H9 (cell line): ENCODE measurements at regions not wholly inside any gene's neighbourhood (a gene's known extent, or its start where the extent isn't known, plus 50 kb on each side); places are given as distances from the start of the nearest gene placed in this dataset.

Experiments used
- DNase-seq: peaks from one replicate; pipeline ENCODE4 v3.0.0-alpha.2; 2017
- H2AFZ ChIP-seq: one replicate; pipeline ENCODE4 v1.6.1; 2013; ENCODE audit warnings: mild to moderate bottlenecking, low read length, control low read depth, moderate library complexity
- H2AK5ac ChIP-seq: 2 replicates; pipeline ENCODE4 v1.6.1; 2013; ENCODE audit warnings: low read length, control low read depth, mixed read lengths; ENCODE audit not compliant: insufficient read length
- H2BK120ac ChIP-seq: one replicate; pipeline ENCODE4 v1.6.1; 2013; ENCODE audit warnings: low read depth, mild to moderate bottlenecking, low read length, control low read depth, inconsistent platforms; ENCODE audit not compliant: poor library complexity, severe bottlenecking
- H2BK12ac ChIP-seq: 2 replicates; pipeline ENCODE4 v1.6.1; 2013; ENCODE audit warnings: low read length, control low read depth, mixed read lengths, low read depth; ENCODE audit not compliant: insufficient read length
- H2BK15ac ChIP-seq: 2 replicates; pipeline ENCODE4 v1.6.1; 2013; ENCODE audit warnings: low read depth, low read length, control low read depth
- H2BK20ac ChIP-seq: one replicate; pipeline ENCODE4 v1.6.1; 2013; ENCODE audit warnings: low read depth, mild to moderate bottlenecking, low read length, control low read depth, inconsistent platforms; ENCODE audit not compliant: poor library complexity, severe bottlenecking
- H2BK5ac ChIP-seq: 2 replicates; pipeline ENCODE4 v1.6.1; 2013; ENCODE audit warnings: low read length, control low read depth, mixed read lengths; ENCODE audit not compliant: insufficient read length
- H3K14ac ChIP-seq: 2 replicates; pipeline ENCODE4 v1.6.1; 2013; ENCODE audit warnings: low read length, control low read depth; ENCODE audit not compliant: insufficient read depth
- H3K18ac ChIP-seq: 2 replicates; pipeline ENCODE4 v1.6.1; 2013; ENCODE audit warnings: low read depth, mild to moderate bottlenecking, mixed read lengths, low read length, control low read depth; ENCODE audit not compliant: insufficient read length
- H3K23ac ChIP-seq: 2 replicates; pipeline ENCODE4 v1.6.1; 2013; ENCODE audit warnings: low read length, control low read depth, mixed read lengths, low read depth; ENCODE audit not compliant: insufficient read length
- H3K23me2 ChIP-seq: 2 replicates; pipeline ENCODE4 v1.6.1; 2013; ENCODE audit warnings: low read depth, mild to moderate bottlenecking, mixed read lengths, low read length, control low read depth; ENCODE audit not compliant: insufficient read length, poor library complexity, severe bottlenecking
- H3K27ac ChIP-seq: 2 replicates; pipeline ENCODE4 v1.5.1; 2013; ENCODE audit warnings: low read length, control low read depth, mixed read lengths, low read depth; ENCODE audit not compliant: insufficient read length
- H3K27me3 ChIP-seq: 2 replicates; pipeline ENCODE4 v1.6.1; 2013; ENCODE audit warnings: low read length, control low read depth, inconsistent platforms; ENCODE audit not compliant: insufficient read depth
- H3K4ac ChIP-seq: 2 replicates; pipeline ENCODE4 v1.6.1; 2013; ENCODE audit warnings: low read depth, mild to moderate bottlenecking, control low read depth, inconsistent platforms, low read length, moderate library complexity
- H3K4me1 ChIP-seq: 2 replicates; pipeline ENCODE4 v1.6.1; 2013; ENCODE audit warnings: low read length, control low read depth, inconsistent platforms; ENCODE audit not compliant: insufficient read depth
- H3K4me2 ChIP-seq: 2 replicates; pipeline ENCODE4 v1.6.1; 2013; ENCODE audit warnings: low read length, control low read depth, mixed read lengths; ENCODE audit not compliant: insufficient read length, insufficient read depth
- H3K56ac ChIP-seq: 2 replicates; pipeline ENCODE4 v1.6.1; 2013; ENCODE audit warnings: low read depth, mild to moderate bottlenecking, mixed read lengths, low read length, control low read depth; ENCODE audit not compliant: insufficient read length
- H3K79me1 ChIP-seq: 2 replicates; pipeline ENCODE4 v1.6.1; 2013; ENCODE audit warnings: low read depth, mild to moderate bottlenecking, moderate library complexity, low read length, control low read depth, inconsistent platforms; ENCODE audit not compliant: insufficient read depth, poor library complexity, severe bottlenecking
- H3K79me2 ChIP-seq: 2 replicates; pipeline ENCODE4 v1.6.1; 2013; ENCODE audit warnings: low read length, control low read depth, inconsistent platforms; ENCODE audit not compliant: insufficient read depth
- H3K9ac ChIP-seq: 2 replicates; pipeline ENCODE4 v1.6.1; 2013; ENCODE audit warnings: low read length, control low read depth, mixed read lengths; ENCODE audit not compliant: insufficient read length; ENCODE audit errors: extremely low read depth
- H3K9me3 ChIP-seq: one replicate; pipeline ENCODE4 v1.6.1; 2013; ENCODE audit warnings: low read depth, low read length, inconsistent platforms; ENCODE audit not compliant: control insufficient read depth
- H3T11ph ChIP-seq: one replicate; pipeline ENCODE4 v1.6.1; 2013; ENCODE audit warnings: mild to moderate bottlenecking, low read length, control low read depth, inconsistent platforms
- H4K20me1 ChIP-seq: one replicate; pipeline ENCODE4 v1.6.1; 2013; ENCODE audit not compliant: control insufficient read depth, insufficient read length, insufficient read depth
- H4K5ac ChIP-seq: 2 replicates; pipeline ENCODE4 v1.6.1; 2013; ENCODE audit warnings: low read depth, mild to moderate bottlenecking, mixed read lengths, low read length, control low read depth; ENCODE audit not compliant: insufficient read length
- H4K8ac ChIP-seq: replicated peaks from 2 replicates; pipeline ENCODE4 v1.6.1; 2013; ENCODE audit warnings: low read length, control low read depth, mixed read lengths, low read depth; ENCODE audit not compliant: insufficient read length
- H4K91ac ChIP-seq: 2 replicates; pipeline ENCODE4 v1.6.1; 2013; ENCODE audit warnings: low read depth, mild to moderate bottlenecking, moderate library complexity, mixed read lengths, low read length, control low read depth; ENCODE audit not compliant: insufficient read length
- H3K27ac Mint-ChIP-seq, 3 experiments: 2 replicates in 2 of 3; 3 replicates in 1 of 3; pipeline ENCODE4 v1.8.0; 2020 to 2021; ENCODE audit warnings: mixed read lengths in 3 of 3, mild to moderate bottlenecking in 1 of 3, moderate library complexity in 1 of 3
- H3K27me3 Mint-ChIP-seq: 2 replicates; pipeline ENCODE4 v1.8.0; 2021; ENCODE audit warnings: low read depth, mild to moderate bottlenecking, moderate library complexity, mixed read lengths
- H3K36me3 Mint-ChIP-seq, 3 experiments: 2 replicates in 2 of 3; 3 replicates in 1 of 3; pipeline ENCODE4 v1.8.0; 2020 to 2021; ENCODE audit warnings: low read depth in 3 of 3, mixed read lengths in 3 of 3; ENCODE audit not compliant: insufficient read depth in 1 of 3
- H3K4me1 Mint-ChIP-seq, 2 experiments: 2 replicates each; pipeline ENCODE4 v1.8.0; 2020; ENCODE audit warnings: mixed read lengths in 2 of 2
- H3K4me3 Mint-ChIP-seq, 2 experiments: 2 replicates in 1 of 2; 3 replicates in 1 of 2; pipeline ENCODE4 v1.8.0; 2020 to 2021; ENCODE audit warnings: mild to moderate bottlenecking in 2 of 2, mixed read lengths in 2 of 2, moderate library complexity in 1 of 2
- H3K9me3 Mint-ChIP-seq, 2 experiments: 2 replicates in 1 of 2; 3 replicates in 1 of 2; pipeline ENCODE4 v1.8.0; 2020; ENCODE audit warnings: mild to moderate bottlenecking in 2 of 2, mixed read lengths in 2 of 2, moderate library complexity in 1 of 2
- WGBS: extraction: QIAGEN DNeasy Blood & Tissue Kit; methylation state at CpG from one replicate; pipeline ENCODE4 v1.1.7; 2013; ENCODE audit warnings: missing lambda C conversion rate, low lambda C conversion rate, mixed read lengths; ENCODE audit not compliant: insufficient read length; ENCODE audit errors: extremely low coverage; 5-methylcytosine and 5-hydroxymethylcytosine counted together
- TF ChIP-seq, protein P1 (sequence below): fragments of 200-600 bp; sonication (generic); conservative IDR thresholded peaks from 3 replicates; pipeline ENCODE4 v1.8.0; 2021; ENCODE audit warnings: antibody characterized with exemption, mild to moderate bottlenecking

DNA sequence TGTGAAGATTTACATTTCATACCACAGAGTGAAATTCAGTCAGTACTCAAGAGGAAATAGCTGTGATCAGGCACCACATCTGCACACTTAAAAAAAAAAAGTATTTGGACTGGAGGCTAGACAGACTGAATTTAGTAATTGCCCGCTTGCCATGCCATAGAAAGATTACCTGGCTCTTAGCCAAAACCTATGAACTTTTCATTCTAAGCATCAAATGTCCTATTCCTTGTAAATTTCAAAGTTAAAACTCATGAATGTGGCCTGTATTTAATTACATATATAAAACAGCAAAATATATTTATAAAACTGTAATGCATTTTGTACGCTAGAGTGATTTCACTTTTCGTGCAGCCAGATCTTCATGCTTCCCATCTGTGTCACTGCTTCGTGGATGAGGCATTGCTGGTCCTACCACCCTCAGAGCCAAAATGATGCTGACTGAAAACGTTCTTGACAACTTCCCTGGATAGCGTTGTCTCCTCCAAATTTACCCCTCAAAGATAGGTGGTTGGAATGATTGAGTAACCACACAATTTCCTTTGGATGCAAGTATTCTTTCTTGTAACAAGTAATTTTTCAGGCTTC is 447.9 kb upstream of the SGCD start:
- H3K27ac Mint-ChIP-seq, result no peak overlapping the region
- H3K36me3 Mint-ChIP-seq, result no peaks in the 10 kb centered on the region
- Histone ChIP-seq H3K14ac (no peak overlapping the region), H2BK120ac (no peak overlapping the region), H3T11ph (no peak overlapping the region), H4K91ac (no peak overlapping the region), H3K27me3 (no peaks in the 10 kb centered on the region), H2BK12ac (no peak overlapping the region), H3K18ac (no peak overlapping the region), H3K9ac (no peak overlapping the region), H3K79me1 (no peaks in the 10 kb centered on the region), H3K4me1 (no peaks in the 10 kb centered on the region), H4K8ac (no peak overlapping the region), H3K9me3 (no peaks in the 10 kb centered on the region), H2AK5ac (no peak overlapping the region), H4K5ac (no peak overlapping the region), H4K20me1 (no peaks in the 10 kb centered on the region), H3K27ac (no peak overlapping the region), H2BK5ac (no peak overlapping the region), H2BK20ac (no peak overlapping the region), H3K79me2 (no peaks in the 10 kb centered on the region), H2BK15ac (no peak overlapping the region), H3K4me2 (no peak overlapping the region), H3K56ac (no peak overlapping the region), H3K4ac (no peak overlapping the region), H3K23ac (no peak overlapping the region), H2AFZ (no peak overlapping the region), H3K23me2 (no peaks in the 10 kb centered on the region)
- TF ChIP-seq, protein P1, sequence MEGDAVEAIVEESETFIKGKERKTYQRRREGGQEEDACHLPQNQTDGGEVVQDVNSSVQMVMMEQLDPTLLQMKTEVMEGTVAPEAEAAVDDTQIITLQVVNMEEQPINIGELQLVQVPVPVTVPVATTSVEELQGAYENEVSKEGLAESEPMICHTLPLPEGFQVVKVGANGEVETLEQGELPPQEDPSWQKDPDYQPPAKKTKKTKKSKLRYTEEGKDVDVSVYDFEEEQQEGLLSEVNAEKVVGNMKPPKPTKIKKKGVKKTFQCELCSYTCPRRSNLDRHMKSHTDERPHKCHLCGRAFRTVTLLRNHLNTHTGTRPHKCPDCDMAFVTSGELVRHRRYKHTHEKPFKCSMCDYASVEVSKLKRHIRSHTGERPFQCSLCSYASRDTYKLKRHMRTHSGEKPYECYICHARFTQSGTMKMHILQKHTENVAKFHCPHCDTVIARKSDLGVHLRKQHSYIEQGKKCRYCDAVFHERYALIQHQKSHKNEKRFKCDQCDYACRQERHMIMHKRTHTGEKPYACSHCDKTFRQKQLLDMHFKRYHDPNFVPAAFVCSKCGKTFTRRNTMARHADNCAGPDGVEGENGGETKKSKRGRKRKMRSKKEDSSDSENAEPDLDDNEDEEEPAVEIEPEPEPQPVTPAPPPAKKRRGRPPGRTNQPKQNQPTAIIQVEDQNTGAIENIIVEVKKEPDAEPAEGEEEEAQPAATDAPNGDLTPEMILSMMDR, result no peak
- H3K27me3 Mint-ChIP-seq, result no peaks in the 10 kb centered on the region
- WGBS, result no CpG with 5 or more reads among the region's 6 CpGs
- H3K9me3 Mint-ChIP-seq, result no peaks in the 10 kb centered on the region
- H3K4me3 Mint-ChIP-seq, result no peak overlapping the region
- DNase-seq, result no peak
- H3K4me1 Mint-ChIP-seq, result no peaks in the 10 kb centered on the region
